Nephron (organoid): ENCODE measurements at regions not wholly inside any gene's neighbourhood (a gene's known extent, or its start where the extent isn't known, plus 50 kb on each side); places are given as distances from the start of the nearest gene placed in this dataset.

Experiments
- H3K27ac Mint-ChIP-seq, 3 experiments: 2 replicates each; pipeline ENCODE4 v1.8.0; 2020; ENCODE audit warnings: mixed read lengths in 3 of 3, mild to moderate bottlenecking in 2 of 3, moderate library complexity in 1 of 3
- H3K27me3 Mint-ChIP-seq: 2 replicates; pipeline ENCODE4 v1.8.0; 2021; ENCODE audit warnings: low read depth, mild to moderate bottlenecking, moderate library complexity, mixed read lengths
- H3K36me3 Mint-ChIP-seq: 2 replicates; pipeline ENCODE4 v1.8.0; 2020; ENCODE audit warnings: low read depth, mixed read lengths
- H3K4me1 Mint-ChIP-seq: 2 replicates; pipeline ENCODE4 v1.8.0; 2020; ENCODE audit warnings: mixed read lengths
- H3K4me3 Mint-ChIP-seq, 3 experiments: 2 replicates each; pipeline ENCODE4 v1.8.0; 2020; ENCODE audit warnings: mild to moderate bottlenecking in 3 of 3, mixed read lengths in 3 of 3, moderate library complexity in 2 of 3
- H3K9me3 Mint-ChIP-seq: 2 replicates; pipeline ENCODE4 v1.8.0; 2020; ENCODE audit warnings: mixed read lengths
- CTCF ChIP-seq, 3 experiments: fragments of 200-600 bp; sonication (generic); IDR thresholded peaks; one replicate each; pipeline ENCODE4 v1.5.0; 2021; ENCODE audit warnings: antibody characterized with exemption in 3 of 3; ENCODE audit not compliant: unreplicated experiment in 3 of 3

- Mint-ChIP-seq H3K27ac (peak overlapping the region; percentile 58 to 86 (median 59)), H3K36me3 (no peaks in the 10 kb centered on the region), H3K4me3 (peak overlapping the region in 1 of 3 experiments; percentile 27), H3K27me3 (no peaks in the 10 kb centered on the region), H3K4me1 (peaks cover 59% of the 10 kb centered on the region), H3K9me3 (no peaks in the 10 kb centered on the region)
- TF ChIP-seq CTCF (IDR thresholded peaks at IDR 0.05; ENCODE audit: unreplicated experiment in 3 of 3) = no peak
Measured at GRCh38 chr1:178645808-178646200, 79.2 kb upstream of the RALGPS2 start.

GRCh38 chr1:178646821-178647220, 78.2 kb upstream of the RALGPS2 start:
- H3K4me1 Mint-ChIP-seq = peaks cover 64% of the 10 kb centered on the region
- H3K27ac Mint-ChIP-seq = peak overlapping the region; percentile 41 to 86 (median 45)
- peak overlapping the region in 1 of 3 experiments; percentile 43 for H3K4me3 Mint-ChIP-seq
- no peaks in the 10 kb centered on the region for H3K36me3 Mint-ChIP-seq
- no peak for TF ChIP-seq CTCF (IDR thresholded peaks at IDR 0.05; ENCODE audit: unreplicated experiment in 3 of 3)
- no peaks in the 10 kb centered on the region for H3K9me3 Mint-ChIP-seq
- H3K27me3 Mint-ChIP-seq = no peaks in the 10 kb centered on the region

GRCh38 chr1:178648151-178648550, 76.9 kb upstream of the RALGPS2 start:
- TF ChIP-seq CTCF (IDR thresholded peaks at IDR 0.05; ENCODE audit: unreplicated experiment in 3 of 3) = no peak
- Mint-ChIP-seq H3K36me3 (no peaks in the 10 kb centered on the region), H3K9me3 (no peaks in the 10 kb centered on the region), H3K27me3 (no peaks in the 10 kb centered on the region), H3K4me3 (no peak overlapping the region), H3K4me1 (peaks cover 60% of the 10 kb centered on the region), H3K27ac (no peak overlapping the region)

- peak overlapping the region in 1 of 3 experiments; percentile 17 for H3K27ac Mint-ChIP-seq
- H3K4me3 Mint-ChIP-seq = no peak overlapping the region
- no peaks in the 10 kb centered on the region for H3K9me3 Mint-ChIP-seq
- no peak for TF ChIP-seq CTCF (IDR thresholded peaks at IDR 0.05; ENCODE audit: unreplicated experiment in 3 of 3)
- H3K4me1 Mint-ChIP-seq = peaks cover 49% of the 10 kb centered on the region
- no peaks in the 10 kb centered on the region for H3K27me3 Mint-ChIP-seq
- H3K36me3 Mint-ChIP-seq = no peaks in the 10 kb centered on the region
Measured at GRCh38 chr1:178649582-178650350, 75.3 kb upstream of the RALGPS2 start.

- Mint-ChIP-seq H3K27ac (peak overlapping the region; percentile 70 to 81 (median 72)), H3K9me3 (no peaks in the 10 kb centered on the region), H3K4me1 (peaks cover 40% of the 10 kb centered on the region), H3K27me3 (no peaks in the 10 kb centered on the region), H3K36me3 (no peaks in the 10 kb centered on the region), H3K4me3 (peak overlapping the region in 1 of 3 experiments; percentile 48)
- TF ChIP-seq CTCF (IDR thresholded peaks at IDR 0.05; ENCODE audit: unreplicated experiment in 3 of 3) = no peak
Measured at GRCh38 chr1:178650934-178651511, 74.0 kb upstream of the RALGPS2 start.
